COLO668 (cell line): ENCODE measurements at regions not wholly inside any gene's neighbourhood (a gene's known extent, or its start where the extent isn't known, plus 50 kb on each side); places are given as distances from the start of the nearest gene placed in this dataset.
"Not testable (repeated sequence)": the region's sequence is repeated elsewhere in the genome, so short reads cannot be mapped to it uniquely, and the experiment has no call there.

Source experiments
- DNase-seq: peaks from one replicate; lab custom pipeline; 2025; ENCODE audit not compliant: unreplicated experiment; lab: John Stamatoyannopoulos, UW

DNA sequence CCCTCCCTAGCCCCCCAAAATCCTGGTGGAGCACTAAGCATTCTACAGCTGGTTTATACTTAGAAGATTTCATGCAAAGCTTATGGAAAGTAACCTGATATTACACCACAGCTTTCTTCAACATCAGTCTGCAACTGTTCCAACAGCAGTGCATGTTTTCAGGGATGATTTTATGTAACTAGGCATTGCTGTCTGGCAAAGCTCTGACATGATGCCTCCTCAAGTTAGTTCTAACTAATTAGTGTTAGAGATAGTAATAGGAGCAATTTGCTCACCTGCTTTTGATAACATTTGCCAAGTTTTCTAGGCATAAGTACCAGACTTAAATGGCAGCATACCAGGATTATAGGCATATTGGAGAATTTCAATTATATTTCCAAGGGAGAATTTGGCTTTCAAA, 330.3 kb upstream of the SGO1 start:
- no peak for DNase-seq

GRCh38 chr3:20515834-20516233, 329.8 kb upstream of the SGO1 start:
- no peak for DNase-seq

DNA sequence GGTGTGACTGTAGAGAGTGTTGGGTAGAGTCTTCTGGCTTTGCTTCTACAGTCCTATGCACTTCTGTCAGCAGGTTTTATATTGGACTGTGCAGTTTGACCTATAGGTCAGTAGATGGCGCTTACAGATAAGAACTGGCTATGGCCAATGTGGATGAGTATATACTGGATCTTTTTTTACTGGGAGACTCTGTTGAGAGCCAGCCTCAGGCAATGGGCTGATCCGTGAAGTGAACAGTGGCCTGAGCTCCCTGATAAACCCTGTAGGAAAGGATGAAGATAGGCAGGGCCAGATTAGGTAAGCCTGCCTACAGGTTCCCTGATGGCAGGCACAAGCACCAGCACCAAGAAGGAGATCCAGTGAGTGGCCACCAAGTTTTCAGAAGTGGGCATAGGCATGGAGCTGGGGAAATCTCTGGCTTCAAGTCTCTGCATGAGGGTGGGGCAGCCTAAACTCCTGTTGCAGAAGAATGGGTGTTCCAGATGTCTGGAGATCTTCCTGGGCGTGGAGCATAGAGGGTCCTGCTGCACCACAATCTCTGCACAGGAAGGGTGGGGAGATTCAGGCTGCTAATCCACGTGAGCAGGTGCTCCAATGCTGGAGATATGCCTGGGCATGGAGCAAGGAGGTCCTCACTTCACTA, 326.0 kb upstream of the SGO1 start:
- peak; percentile 8 for DNase-seq

DNA sequence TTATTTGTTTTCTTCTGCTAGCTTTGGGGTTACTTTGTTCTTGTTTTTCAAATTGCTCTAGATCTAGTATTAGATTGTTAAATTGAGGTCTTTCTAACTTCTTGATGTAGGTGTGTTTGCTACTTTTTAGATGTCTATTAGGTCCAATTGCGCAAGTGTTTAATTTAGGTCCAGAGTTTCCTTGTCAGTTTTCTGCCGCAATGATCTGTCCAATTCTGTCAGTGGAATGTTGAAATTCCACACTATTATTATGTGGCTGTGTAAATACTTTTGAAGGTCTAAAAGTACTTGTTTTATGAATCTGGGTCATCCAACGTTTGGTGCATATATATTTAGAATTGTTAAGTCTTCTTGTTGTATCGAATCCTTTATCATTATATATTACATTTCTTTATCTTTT, 324.4 kb upstream of the SGO1 start:
- DNase-seq, result no peak

DNA sequence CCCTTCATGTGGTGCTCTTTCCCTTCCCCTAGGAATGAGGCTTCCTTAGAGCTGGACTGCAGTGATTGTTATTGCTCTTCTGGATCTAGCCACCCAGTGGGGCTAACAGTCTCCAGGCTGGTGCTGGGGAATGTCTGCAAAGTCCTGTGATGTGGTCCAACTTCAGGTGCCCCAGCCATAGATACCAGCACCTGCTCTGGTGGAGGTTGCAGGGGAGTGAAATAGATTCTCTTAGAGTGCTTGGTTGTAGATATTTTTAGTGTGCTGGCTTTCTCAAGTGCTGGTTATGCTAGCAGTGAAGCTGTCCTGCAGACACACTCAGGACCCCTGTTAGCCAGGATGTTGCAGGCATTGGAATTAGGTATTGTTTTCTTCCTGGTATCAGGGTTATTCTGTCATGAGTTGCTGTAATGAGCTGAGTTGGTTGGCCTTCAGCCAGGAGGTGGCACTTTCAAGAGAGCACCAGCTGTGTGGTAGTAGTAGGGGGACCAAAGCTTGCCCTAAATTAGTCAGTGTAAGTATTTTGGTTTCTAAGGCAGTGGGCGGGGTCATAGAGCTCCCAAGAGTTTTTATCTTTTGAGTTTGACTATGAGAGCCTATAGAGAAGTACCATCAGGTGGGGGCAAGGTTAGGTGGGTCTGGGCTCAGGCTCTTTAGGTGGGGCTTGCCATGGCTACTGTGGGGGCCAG, 317.5 kb upstream of the SGO1 start:
- DNase-seq, result no peak

DNA sequence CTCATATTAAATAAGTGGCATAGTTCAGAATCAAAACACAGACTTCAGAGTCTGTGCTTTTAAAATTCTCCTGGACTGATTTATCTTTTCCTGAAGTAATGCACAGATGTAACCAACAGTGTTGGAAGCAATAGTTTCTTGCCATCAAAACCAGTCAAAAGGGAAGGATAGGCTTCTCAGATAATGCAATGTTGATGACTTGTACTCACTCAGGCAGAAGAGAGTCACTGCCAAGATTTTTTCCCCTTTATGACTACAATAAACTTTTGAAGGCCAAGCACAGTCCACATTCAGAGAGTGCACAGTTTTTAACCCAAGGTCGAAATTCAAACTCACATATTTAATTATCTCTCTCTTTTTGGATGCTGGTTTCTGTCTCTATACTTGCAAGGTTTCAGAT, 305.0 kb upstream of the SGO1 start:
- DNase-seq, result no peak

- DNase-seq, result no peak
These were observed 302.1 kb upstream of the SGO1 start for GRCh38 chr3:20488151-20488550.

GRCh38 chr3:20484126-20484525, 298.1 kb upstream of the SGO1 start:
- no peak for DNase-seq

GRCh38 chr3:20482350-20482749, 296.3 kb upstream of the SGO1 start:
- no peak for DNase-seq

DNA sequence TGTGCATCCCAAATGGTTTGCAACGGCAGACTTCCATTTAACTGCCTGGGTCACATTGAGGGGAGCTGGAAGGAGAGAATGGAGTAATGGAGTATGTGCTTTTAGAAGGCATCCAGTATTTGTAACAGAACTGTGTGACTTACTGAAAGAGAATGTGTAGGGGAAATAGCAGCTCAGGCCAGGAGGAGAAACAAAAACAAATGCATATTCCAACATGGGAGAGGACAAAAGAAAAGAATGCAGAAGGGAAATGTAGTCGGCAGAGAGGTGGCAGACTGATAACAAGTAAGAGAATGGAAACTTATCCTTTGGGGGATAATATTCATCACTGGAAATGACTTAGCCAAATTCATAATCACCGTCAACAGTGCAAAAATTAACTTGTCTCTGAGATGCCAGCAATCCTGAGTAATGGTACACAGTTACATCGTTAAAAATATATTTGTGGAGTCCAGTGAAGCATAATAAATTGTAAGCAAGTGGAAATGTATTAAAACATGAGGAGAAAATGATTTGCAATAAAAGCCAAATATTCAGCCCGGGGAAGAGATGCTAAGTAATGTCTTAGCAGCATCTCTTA, 294.9 kb upstream of the SGO1 start:
- no peak for DNase-seq

DNA sequence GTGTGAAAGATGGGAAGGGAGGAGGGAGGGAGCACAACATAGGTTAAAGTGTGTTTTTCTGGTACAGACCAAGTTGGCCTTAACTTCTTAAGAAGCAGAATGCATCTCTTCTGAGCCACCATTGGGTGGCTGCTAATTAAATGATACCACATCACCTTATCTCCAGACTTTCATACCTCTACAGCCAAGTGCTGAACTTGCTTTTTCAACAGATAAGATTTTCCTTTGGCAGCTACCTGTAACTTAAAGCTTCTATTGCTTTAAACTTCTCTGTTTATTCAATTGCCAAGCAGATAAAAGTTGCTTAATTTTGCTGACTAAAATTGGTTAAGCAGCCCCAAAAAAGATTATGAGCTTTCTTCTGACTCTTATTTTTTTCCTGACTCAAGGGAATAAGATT, 292.4 kb upstream of the SGO1 start:
- no peak for DNase-seq

DNA sequence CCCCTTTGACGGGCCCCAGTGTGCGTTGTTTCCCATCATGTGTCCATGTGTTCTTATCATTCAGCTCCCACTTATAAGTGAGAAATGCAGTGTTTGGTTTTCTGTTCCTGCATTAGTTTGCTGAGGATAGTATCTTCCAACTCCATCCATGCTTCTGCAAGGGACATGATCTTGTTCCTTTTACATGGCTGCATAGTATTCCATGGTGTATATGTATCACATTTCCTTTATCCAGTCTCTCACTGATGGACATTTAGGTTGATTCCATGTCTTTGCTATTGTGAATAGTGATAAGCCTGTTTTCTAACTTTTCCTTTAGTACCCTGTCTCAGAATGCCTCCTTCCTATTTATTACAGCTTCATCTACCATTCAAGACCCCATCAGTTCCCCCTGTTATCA, 278.2 kb upstream of the SGO1 start:
- DNase-seq, result not testable (repeated sequence)

GRCh38 chr3:20462723-20463122, 276.7 kb upstream of the SGO1 start:
- DNase-seq, result no peak

DNA sequence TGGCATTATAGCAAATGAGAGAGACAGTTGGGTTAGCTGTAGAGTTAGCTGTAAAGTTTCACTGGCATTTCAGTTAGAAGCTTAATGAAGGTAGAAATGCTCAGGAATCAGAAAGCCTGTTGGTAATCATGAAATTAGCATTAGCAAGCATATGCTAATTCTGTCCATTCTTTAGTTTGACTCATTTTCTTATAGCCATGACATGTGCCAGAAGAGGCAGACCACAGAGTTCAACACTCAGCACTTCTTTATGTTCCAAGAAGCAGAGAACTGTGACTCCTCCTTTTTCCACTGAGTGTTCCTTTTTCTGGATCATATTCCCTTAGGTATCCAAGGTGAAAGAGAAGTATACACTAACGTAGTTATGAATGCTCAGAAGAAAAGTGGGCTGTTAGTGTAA, 276.2 kb upstream of the SGO1 start:
- no peak for DNase-seq

- DNase-seq, result no peak
These were observed 273.1 kb upstream of the SGO1 start for GRCh38 chr3:20458994-20459716.

DNA sequence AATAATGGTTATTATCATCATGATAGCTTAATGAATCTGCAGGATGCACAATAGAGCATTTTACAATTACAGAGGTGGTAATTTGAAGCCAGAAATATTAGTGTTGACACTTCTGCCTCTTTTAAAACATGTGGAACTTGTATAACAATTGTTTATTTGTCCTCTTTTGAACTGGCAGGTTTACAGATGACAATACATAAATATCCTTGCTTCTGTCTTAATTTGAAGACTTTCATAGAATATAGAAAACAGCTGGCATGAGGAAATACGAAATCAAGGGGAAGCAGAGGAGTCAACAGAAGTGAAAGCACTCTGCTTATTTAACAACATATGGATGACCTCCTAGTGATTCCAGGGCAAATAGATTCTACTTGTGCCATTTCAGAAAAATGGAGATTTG, 270.5 kb upstream of the SGO1 start:
- no peak for DNase-seq

- no peak for DNase-seq
These were observed 265.2 kb upstream of the SGO1 start for GRCh38 chr3:20451170-20451569.

DNA sequence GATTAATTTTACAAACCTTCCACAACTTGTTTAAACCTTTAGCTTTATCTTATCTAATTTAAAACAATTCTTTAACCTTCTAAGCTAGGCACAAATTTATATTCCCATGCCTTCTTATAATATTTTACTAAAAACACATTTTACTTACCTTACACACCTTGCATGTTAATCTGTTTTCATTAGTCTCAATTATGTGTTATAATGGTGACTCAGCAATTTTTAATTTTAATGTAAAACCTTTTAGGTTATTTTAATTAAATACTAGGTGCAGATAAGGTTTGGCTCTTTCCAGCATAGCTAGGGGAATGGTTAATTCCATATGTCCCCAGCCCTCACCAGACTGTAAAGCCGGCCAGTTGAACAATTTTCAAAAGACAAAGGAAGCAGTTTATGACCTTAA, 264.6 kb upstream of the SGO1 start:
- DNase-seq, result no peak

DNA sequence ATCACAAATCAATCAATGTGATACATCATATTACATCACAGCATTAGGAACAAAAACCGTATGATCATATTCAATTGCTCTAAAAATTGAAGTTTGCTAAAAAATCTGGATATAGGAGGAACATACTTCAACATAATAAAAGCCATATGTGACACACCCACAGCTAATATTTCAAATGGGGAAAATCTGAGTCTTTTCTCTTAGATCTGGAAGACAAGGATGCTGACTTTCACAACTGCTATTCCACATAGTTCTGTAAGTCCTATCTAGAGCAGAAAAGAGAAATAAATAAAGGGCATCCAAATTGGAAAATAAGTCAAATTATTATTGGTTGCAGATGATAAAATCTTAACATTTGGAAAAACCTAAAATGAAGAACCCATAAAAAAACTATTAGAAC, 256.8 kb upstream of the SGO1 start:
- no peak for DNase-seq

- DNase-seq, result not testable (repeated sequence)
These were observed 241.3 kb upstream of the SGO1 start for GRCh38 chr3:20427268-20427667.

- no peak for DNase-seq
These were observed 239.1 kb upstream of the SGO1 start for GRCh38 chr3:20425138-20425537.

DNA sequence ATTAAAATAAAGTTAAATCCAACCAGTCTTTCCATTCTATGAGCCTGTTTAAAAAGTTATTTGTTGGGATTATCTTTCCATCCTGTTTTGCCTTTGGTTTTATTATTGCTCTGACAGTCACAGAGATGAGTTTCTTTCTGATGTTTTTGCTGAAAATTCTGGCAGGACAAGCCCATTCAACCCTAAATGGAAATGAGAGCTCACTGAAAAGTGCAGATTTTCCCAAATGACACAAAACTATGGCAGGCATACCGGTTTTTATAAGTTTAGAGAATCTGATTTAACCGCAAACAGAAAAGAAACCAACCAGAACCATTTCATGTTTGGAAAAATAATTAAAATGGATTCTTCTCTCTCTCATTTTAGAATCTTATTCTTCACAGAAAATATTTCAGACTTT, 238.1 kb upstream of the SGO1 start:
- DNase-seq, result no peak
